ENCODE measurements at regions not wholly inside any gene's neighbourhood (a gene's known extent, or its start where the extent isn't known, plus 50 kb on each side); places are given as distances from the start of the nearest gene placed in this dataset.

DNA sequence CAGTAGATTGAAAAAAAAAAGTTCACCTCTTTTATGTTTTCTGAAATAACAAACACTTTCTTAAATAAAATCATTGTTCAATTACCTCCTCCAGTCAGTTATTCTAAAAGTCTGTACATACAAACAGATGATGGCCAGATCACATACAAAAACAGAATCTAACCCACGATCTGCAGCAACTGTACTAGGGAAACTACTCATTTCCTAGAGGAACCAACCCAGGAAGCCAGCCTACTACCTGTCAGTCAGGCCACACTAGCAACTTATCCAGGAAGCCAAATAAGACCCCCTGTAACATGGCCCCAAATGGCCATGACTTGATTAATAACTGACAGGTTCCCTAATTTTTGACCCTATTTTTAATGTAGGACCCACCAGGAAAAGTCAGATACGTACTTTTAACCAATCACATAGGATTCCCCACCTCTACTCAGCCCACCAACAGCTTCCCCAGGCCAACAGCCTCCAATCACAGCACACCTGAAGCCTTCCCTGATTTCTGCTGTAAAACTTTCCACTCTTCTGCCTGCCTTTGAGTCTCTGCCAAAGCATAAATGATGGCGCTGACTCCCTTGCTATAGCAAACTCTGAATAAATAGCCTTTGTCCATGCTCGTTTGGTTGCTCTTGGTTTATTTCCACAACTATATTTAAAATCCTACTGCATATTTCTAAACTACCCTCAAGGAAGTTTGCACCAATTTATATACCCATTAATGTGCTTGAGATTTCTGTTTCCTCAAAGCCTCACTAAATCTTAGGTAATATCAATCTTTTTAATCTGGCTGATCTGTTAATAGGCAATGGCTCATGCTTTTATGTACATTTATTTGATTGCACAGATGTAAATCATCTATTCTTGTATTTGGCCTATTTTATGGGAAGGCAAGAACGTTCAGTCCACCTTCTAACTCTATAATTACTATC is 486.4 kb downstream of the FBXO15 start:
- H3K36me3 ChIP-seq (replicated peaks; ENCODE audit: control insufficient read depth, insufficient read depth, low read length), result no peaks in the 10 kb centered on the region

DNA sequence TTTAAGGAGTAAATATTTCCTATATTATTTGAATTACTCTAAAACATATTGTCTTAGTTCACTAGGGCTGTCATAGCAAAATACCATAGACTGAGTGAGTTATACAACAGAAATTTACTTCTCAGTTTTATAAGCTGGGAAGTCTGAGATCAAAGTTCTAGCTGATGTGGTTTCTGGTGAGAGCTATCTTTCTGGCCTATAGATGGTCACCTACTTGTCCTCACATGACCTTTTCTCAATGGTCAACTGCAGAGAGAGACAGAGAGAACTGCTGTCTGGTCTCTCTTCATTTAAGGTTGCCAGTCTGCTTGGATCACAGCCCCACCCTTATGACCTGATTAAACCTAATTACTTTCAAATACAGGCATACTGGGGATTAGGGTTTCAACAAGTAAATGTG is 490.9 kb downstream of the FBXO15 start:
- H3K36me3 ChIP-seq (replicated peaks; ENCODE audit: control insufficient read depth, insufficient read depth, low read length), result no peaks in the 10 kb centered on the region
- no peak for DNase-seq
- no peaks in the 10 kb centered on the region for H3K27me3 ChIP-seq (ENCODE audit: control insufficient read depth, insufficient read depth, low read length)
- H3K4me3 ChIP-seq (ENCODE audit: insufficient read depth, low read depth, low read length), result no peak overlapping the region

More for the DNA sequence above, 486.4 kb downstream of the FBXO15 start:
- Histone ChIP-seq H3K27me3 (ENCODE audit: control insufficient read depth, insufficient read depth, low read length) (no peaks in the 10 kb centered on the region), H3K4me3 (ENCODE audit: insufficient read depth, low read depth, low read length) (no peak overlapping the region)
- no peak for DNase-seq

GRCh38 chr18:73653827-73654226 is 493.8 kb downstream of the FBXO15 start:
- H3K36me3 ChIP-seq (replicated peaks; ENCODE audit: control insufficient read depth, insufficient read depth, low read length), result no peaks in the 10 kb centered on the region

GRCh38 chr18:73653251-73653650 is 494.4 kb downstream of the FBXO15 start:
- Histone ChIP-seq H3K36me3 (replicated peaks; ENCODE audit: control insufficient read depth, insufficient read depth, low read length) (no peaks in the 10 kb centered on the region), H3K4me3 (ENCODE audit: insufficient read depth, low read depth, low read length) (no peak overlapping the region), H3K27me3 (ENCODE audit: control insufficient read depth, insufficient read depth, low read length) (no peaks in the 10 kb centered on the region)
- no peak for DNase-seq

More at GRCh38 chr18:73653827-73654226, 493.8 kb downstream of the FBXO15 start:
- no peak for DNase-seq
- Histone ChIP-seq H3K27me3 (ENCODE audit: control insufficient read depth, insufficient read depth, low read length) (no peaks in the 10 kb centered on the region), H3K4me3 (ENCODE audit: insufficient read depth, low read depth, low read length) (no peak overlapping the region)

GRCh38 chr18:73647391-73647790 is 500.2 kb downstream of the FBXO15 start:
- Histone ChIP-seq H3K4me3 (ENCODE audit: insufficient read depth, low read depth, low read length) (no peak overlapping the region), H3K27me3 (ENCODE audit: control insufficient read depth, insufficient read depth, low read length) (no peaks in the 10 kb centered on the region), H3K36me3 (replicated peaks; ENCODE audit: control insufficient read depth, insufficient read depth, low read length) (no peaks in the 10 kb centered on the region)
- no peak for DNase-seq

DNA sequence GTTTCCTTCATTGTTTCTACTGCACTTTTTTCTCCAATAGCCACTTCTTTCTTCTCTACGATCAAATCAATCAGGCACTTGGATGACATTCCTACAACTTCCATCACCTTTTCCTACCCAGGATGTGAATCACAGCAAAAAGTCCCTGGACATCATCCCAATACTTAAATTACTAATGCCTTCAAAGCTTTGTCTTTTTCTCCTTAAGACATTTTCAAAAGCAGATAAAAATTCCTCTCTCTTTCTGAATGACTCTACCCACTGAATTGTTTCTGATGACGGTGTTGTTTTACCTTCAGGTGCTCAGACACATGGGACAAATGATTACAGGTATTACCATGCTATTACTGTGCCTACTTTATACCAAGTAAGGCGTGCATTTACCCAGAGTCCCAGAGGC is 500.9 kb downstream of the FBXO15 start:
- Histone ChIP-seq H3K36me3 (replicated peaks; ENCODE audit: control insufficient read depth, insufficient read depth, low read length) (no peaks in the 10 kb centered on the region), H3K27me3 (ENCODE audit: control insufficient read depth, insufficient read depth, low read length) (no peaks in the 10 kb centered on the region), H3K4me3 (ENCODE audit: insufficient read depth, low read depth, low read length) (no peak overlapping the region)
- no peak for DNase-seq

GRCh38 chr18:73646196-73646595 is 501.4 kb downstream of the FBXO15 start:
- H3K36me3 ChIP-seq (replicated peaks; ENCODE audit: control insufficient read depth, insufficient read depth, low read length), result no peaks in the 10 kb centered on the region
- no peak for DNase-seq
- H3K27me3 ChIP-seq (ENCODE audit: control insufficient read depth, insufficient read depth, low read length), result no peaks in the 10 kb centered on the region
- H3K4me3 ChIP-seq (ENCODE audit: insufficient read depth, low read depth, low read length), result no peak overlapping the region

DNA sequence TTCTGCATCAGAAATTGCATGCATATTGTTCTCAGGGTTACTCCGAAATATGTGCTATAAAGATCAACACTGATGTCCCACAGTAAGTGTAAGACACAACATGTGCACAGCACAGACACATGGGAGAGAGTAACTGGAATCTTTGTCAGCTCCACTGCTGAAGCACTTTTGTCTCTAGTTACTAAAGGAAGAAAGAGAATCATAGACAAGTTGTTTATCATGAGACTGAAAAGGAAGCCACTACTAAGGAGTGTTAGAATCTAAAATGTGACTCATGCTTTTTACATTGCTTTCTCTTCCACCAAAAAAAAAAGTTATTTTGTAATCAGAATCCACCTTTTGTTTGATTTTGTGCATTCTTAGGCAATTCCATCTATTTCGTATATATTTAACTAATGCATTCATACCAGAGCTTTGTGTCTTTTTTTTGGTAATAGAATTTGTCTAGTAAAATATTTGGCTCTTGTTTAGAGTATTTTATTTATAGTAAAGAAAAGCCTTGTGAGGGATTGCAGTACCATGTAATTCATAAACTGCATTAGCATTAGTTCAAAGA is 502.4 kb downstream of the FBXO15 start:
- Histone ChIP-seq H3K27me3 (ENCODE audit: control insufficient read depth, insufficient read depth, low read length) (no peaks in the 10 kb centered on the region), H3K4me3 (ENCODE audit: insufficient read depth, low read depth, low read length) (no peak overlapping the region), H3K36me3 (replicated peaks; ENCODE audit: control insufficient read depth, insufficient read depth, low read length) (no peaks in the 10 kb centered on the region)
- DNase-seq, result no peak

- DNase-seq, result no peak
- Histone ChIP-seq H3K4me3 (ENCODE audit: insufficient read depth, low read depth, low read length) (no peak overlapping the region), H3K27me3 (ENCODE audit: control insufficient read depth, insufficient read depth, low read length) (no peaks in the 10 kb centered on the region), H3K36me3 (replicated peaks; ENCODE audit: control insufficient read depth, insufficient read depth, low read length) (no peaks in the 10 kb centered on the region)
These were observed 507.8 kb downstream of the FBXO15 start for GRCh38 chr18:73639788-73640187.

DNA sequence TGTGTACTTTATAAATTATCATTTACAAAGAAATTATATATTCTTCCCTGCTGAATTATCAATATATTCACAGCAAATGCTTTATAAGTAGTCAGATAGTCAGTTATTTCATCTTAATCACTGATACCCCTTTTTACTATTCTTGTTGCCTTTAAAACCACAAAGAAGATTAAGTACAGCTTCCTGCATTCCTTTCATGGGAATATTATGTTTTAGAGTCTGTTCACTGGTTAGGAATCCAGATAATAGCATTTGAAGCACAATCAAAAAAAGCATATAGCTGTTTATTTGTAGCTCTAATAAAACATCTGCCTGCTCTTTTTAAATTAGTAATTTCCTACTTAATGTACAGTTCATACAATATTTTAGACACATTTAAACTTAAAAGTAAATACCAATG is 508.9 kb downstream of the FBXO15 start:
- H3K4me3 ChIP-seq (ENCODE audit: insufficient read depth, low read depth, low read length), result no peak overlapping the region
- no peak for DNase-seq
- H3K27me3 ChIP-seq (ENCODE audit: control insufficient read depth, insufficient read depth, low read length), result no peaks in the 10 kb centered on the region
- H3K36me3 ChIP-seq (replicated peaks; ENCODE audit: control insufficient read depth, insufficient read depth, low read length), result no peaks in the 10 kb centered on the region

GRCh38 chr18:73636355-73636754 is 511.3 kb downstream of the FBXO15 start:
- H3K27me3 ChIP-seq (ENCODE audit: control insufficient read depth, insufficient read depth, low read length), result no peaks in the 10 kb centered on the region
- no peak overlapping the region for H3K4me3 ChIP-seq (ENCODE audit: insufficient read depth, low read depth, low read length)
- DNase-seq, result no peak
- no peaks in the 10 kb centered on the region for H3K36me3 ChIP-seq (replicated peaks; ENCODE audit: control insufficient read depth, insufficient read depth, low read length)

- Histone ChIP-seq H3K4me3 (ENCODE audit: insufficient read depth, low read depth, low read length) (no peak overlapping the region), H3K36me3 (replicated peaks; ENCODE audit: control insufficient read depth, insufficient read depth, low read length) (no peaks in the 10 kb centered on the region), H3K27me3 (ENCODE audit: control insufficient read depth, insufficient read depth, low read length) (no peaks in the 10 kb centered on the region)
- DNase-seq, result no peak
These were observed 520.8 kb downstream of the FBXO15 start for GRCh38 chr18:73626859-73627258.

DNA sequence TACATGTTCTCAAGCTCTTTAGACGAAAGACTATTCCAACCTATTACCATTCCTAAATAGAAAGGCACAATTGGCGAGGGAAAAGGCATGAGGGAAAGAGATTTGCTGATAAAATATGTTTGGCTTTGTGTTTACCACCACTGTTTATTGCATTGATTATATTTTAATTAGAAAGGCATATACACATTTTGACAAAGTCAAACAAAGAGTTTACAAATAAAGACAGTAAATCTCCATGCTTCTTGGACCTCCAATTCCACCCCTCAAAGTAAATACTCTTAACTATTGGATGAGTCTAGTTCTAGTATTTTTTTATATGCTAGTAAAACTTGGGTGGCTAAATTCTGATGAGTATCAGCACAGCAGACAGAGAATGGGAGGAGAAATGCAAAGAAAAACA is 521.4 kb downstream of the FBXO15 start:
- H3K4me3 ChIP-seq (ENCODE audit: insufficient read depth, low read depth, low read length), result no peak overlapping the region
- no peaks in the 10 kb centered on the region for H3K27me3 ChIP-seq (ENCODE audit: control insufficient read depth, insufficient read depth, low read length)

DNA sequence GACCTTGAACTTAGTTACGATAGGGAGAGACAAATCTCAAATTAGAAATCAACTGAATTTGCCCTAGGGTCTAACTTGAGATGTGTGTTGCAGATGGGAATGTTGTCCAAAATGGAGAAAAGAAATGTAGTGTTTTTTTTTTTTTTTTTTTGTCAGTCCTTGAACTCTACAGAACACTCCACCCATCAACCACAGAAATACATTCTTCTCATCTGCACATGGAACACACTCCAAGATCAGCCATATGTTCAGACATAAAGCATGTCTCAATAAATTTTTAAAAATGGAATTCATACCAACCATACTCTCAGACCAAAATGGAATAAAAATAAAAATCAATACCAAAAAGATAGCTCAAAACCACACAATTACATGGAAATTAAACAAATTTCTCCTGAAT is 526.5 kb downstream of the FBXO15 start:
- no peak for DNase-seq
- Histone ChIP-seq H3K27me3 (ENCODE audit: control insufficient read depth, insufficient read depth, low read length) (no peaks in the 10 kb centered on the region), H3K4me3 (ENCODE audit: insufficient read depth, low read depth, low read length) (no peak overlapping the region), H3K36me3 (replicated peaks; ENCODE audit: control insufficient read depth, insufficient read depth, low read length) (no peaks in the 10 kb centered on the region)

More for the DNA sequence above, 521.4 kb downstream of the FBXO15 start:
- no peaks in the 10 kb centered on the region for H3K36me3 ChIP-seq (replicated peaks; ENCODE audit: control insufficient read depth, insufficient read depth, low read length)
- DNase-seq, result no peak

- H3K4me3 ChIP-seq (ENCODE audit: insufficient read depth, low read depth, low read length), result no peak overlapping the region
- H3K27me3 ChIP-seq (ENCODE audit: control insufficient read depth, insufficient read depth, low read length), result no peaks in the 10 kb centered on the region
- no peak for DNase-seq
- H3K36me3 ChIP-seq (replicated peaks; ENCODE audit: control insufficient read depth, insufficient read depth, low read length), result no peaks in the 10 kb centered on the region
These were observed 529.7 kb downstream of the FBXO15 start for GRCh38 chr18:73617981-73618380.
